Lower leg skin (tissue), 3 donors: ENCODE measurements at regions not wholly inside any gene's neighbourhood (a gene's known extent, or its start where the extent isn't known, plus 50 kb on each side); places are given as distances from the start of the nearest gene placed in this dataset.
"Not testable (repeated sequence)": the region's sequence is repeated elsewhere in the genome, so short reads cannot be mapped to it uniquely, and the experiment has no call there.

ENCODE experiments used
- POLR2A ChIP-seq, 2 donors: fragments of 450-650 bp; IDR thresholded peaks; one replicate each; pipeline ENCODE4 v1.6.1; 2016 to 2017; ENCODE audit warnings: antibody characterized with exemption in 2 of 2, mild to moderate bottlenecking in 1 of 2, moderate library complexity in 1 of 2
- TF ChIP-seq, protein P1 (sequence below), 3 donors: fragments of 450-650 bp; IDR thresholded peaks; one replicate each; pipeline ENCODE4 v1.5.1; 2016; ENCODE audit warnings: antibody characterized with exemption in 3 of 3, mild to moderate bottlenecking in 3 of 3, moderate library complexity in 2 of 3

DNA sequence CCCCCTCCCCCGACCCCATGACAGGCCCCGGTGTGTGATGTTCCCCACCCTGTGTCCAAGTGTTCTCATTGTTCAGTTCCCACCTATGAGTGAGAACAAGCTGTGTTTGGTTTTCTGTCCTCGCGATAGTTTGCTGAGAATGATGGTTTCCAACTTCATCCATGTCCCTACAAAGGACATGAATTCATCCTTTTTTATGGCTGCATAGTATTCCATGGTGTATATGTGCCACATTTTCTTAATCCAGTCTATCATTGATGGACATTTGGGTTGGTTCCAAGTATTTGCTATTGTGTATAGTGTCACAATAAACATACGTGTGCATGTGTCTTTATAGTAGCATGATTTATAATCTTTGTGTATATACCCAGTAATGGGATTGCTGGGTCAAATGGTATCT is 110.4 kb upstream of the CRHR1 start:
- TF ChIP-seq, protein P1, sequence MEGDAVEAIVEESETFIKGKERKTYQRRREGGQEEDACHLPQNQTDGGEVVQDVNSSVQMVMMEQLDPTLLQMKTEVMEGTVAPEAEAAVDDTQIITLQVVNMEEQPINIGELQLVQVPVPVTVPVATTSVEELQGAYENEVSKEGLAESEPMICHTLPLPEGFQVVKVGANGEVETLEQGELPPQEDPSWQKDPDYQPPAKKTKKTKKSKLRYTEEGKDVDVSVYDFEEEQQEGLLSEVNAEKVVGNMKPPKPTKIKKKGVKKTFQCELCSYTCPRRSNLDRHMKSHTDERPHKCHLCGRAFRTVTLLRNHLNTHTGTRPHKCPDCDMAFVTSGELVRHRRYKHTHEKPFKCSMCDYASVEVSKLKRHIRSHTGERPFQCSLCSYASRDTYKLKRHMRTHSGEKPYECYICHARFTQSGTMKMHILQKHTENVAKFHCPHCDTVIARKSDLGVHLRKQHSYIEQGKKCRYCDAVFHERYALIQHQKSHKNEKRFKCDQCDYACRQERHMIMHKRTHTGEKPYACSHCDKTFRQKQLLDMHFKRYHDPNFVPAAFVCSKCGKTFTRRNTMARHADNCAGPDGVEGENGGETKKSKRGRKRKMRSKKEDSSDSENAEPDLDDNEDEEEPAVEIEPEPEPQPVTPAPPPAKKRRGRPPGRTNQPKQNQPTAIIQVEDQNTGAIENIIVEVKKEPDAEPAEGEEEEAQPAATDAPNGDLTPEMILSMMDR (IDR thresholded peaks at IDR 0.05): not testable (repeated sequence)
- not testable (repeated sequence) for TF ChIP-seq POLR2A (IDR thresholded peaks at IDR 0.05)
